ENCODE measurements at regions not wholly inside any gene's neighbourhood (a gene's known extent, or its start where the extent isn't known, plus 50 kb on each side); places are given as distances from the start of the nearest gene placed in this dataset.

GRCh38 chr16:86669285-86669805, 91.0 kb downstream of the FOXL1 start:
- TF ChIP-seq CTCF (IDR thresholded peaks at IDR 0.05) (no peak), POLR2A (IDR thresholded peaks at IDR 0.05) (no peak), POLR2AphosphoS5 (IDR thresholded peaks at IDR 0.05) (no peak)
